Dorsolateral prefrontal cortex (tissue), 40 donors: ENCODE measurements at regions not wholly inside any gene's neighbourhood (a gene's known extent, or its start where the extent isn't known, plus 50 kb on each side); places are given as distances from the start of the nearest gene placed in this dataset.

Source experiments
- microRNA-seq, 43 experiments: library from miRNA; unstranded; fragments of <30 nt; microRNA quantifications; one replicate each; pipeline ENCODE4 v1.2.0, GENCODE V29; 2022

Small RNAs in the stretch of these regions (microRNA-seq; reads per million reads assigned to microRNA genes)
- gene MIR325 (0 reads per million in 43 experiments), gene MIR384 (0 reads per million in 43 experiments)
